Common myeloid progenitor, CD34-positive (primary cell): ENCODE measurements at regions not wholly inside any gene's neighbourhood (a gene's known extent, or its start where the extent isn't known, plus 50 kb on each side); places are given as distances from the start of the nearest gene placed in this dataset.
"Not testable (repeated sequence)": the region's sequence is repeated elsewhere in the genome, so short reads cannot be mapped to it uniquely, and the experiment has no call there.

Experiments used
- CTCF ChIA-PET: fragments of 350-600 bp; sonication (Branson Sonifier 250); formaldehyde crosslinking; loops from one replicate; lab custom pipeline; 2021; ENCODE audit warnings: antibody characterized with exemption; lab: Charles Lee
- POLR2A ChIA-PET: fragments of 350-600 bp; sonication (Branson Sonifier 250); formaldehyde crosslinking; loops from one replicate; lab custom pipeline; 2021; ENCODE audit warnings: antibody characterized with exemption; lab: Charles Lee
- DNase-seq, 3 donors: peaks; one replicate each; pipeline versions ENCODE4 v3.0.0 to v3.0.0-alpha.2; 2013
- H3K27ac ChIP-seq, 2 experiments: 1 replicate in 1 of 2; 2 replicates in 1 of 2; pipeline ENCODE4 v1.7.0; 2013; ENCODE audit warnings: inconsistent platforms in 2 of 2, low read length in 2 of 2, mild to moderate bottlenecking in 2 of 2, low read depth in 1 of 2, moderate library complexity in 1 of 2; ENCODE audit not compliant: severe bottlenecking in 2 of 2, insufficient read depth in 1 of 2, poor library complexity in 1 of 2
- H3K27me3 ChIP-seq, 5 experiments: replicated peaks in 2 of 5; 1 replicate in 3 of 5; 2 replicates in 2 of 5; pipeline versions ENCODE4 v1.6.1 to v1.7.0; 2013; ENCODE audit warnings: low read length in 4 of 5, mild to moderate bottlenecking in 2 of 5, moderate library complexity in 2 of 5, inconsistent platforms in 1 of 5; ENCODE audit not compliant: insufficient read depth in 5 of 5, control insufficient read depth in 4 of 5
- H3K36me3 ChIP-seq, 4 experiments: 1 replicate in 2 of 4; 2 replicates in 2 of 4; pipeline versions ENCODE4 v1.6.1 to v1.7.0; 2013; ENCODE audit warnings: low read length in 3 of 4, control low read depth in 1 of 4, mild to moderate bottlenecking in 1 of 4; ENCODE audit not compliant: control insufficient read depth in 4 of 4, insufficient read depth in 4 of 4
- H3K4me1 ChIP-seq, 4 experiments: 1 replicate in 3 of 4; 2 replicates in 1 of 4; pipeline versions ENCODE4 v1.6.1 to v1.7.1; 2013; ENCODE audit warnings: low read length in 3 of 4, mild to moderate bottlenecking in 3 of 4, control low read depth in 1 of 4, inconsistent platforms in 1 of 4, moderate library complexity in 1 of 4; ENCODE audit not compliant: control insufficient read depth in 4 of 4, insufficient read depth in 4 of 4; ENCODE audit errors: control extremely low read depth in 1 of 4
- H3K4me3 ChIP-seq, 7 experiments: 1 replicate in 4 of 7; 2 replicates in 3 of 7; pipeline versions ENCODE4 v1.5.1 to v1.7.0; 2013; ENCODE audit warnings: mild to moderate bottlenecking in 7 of 7, low read length in 6 of 7, moderate library complexity in 6 of 7, inconsistent platforms in 2 of 7, low read depth in 2 of 7, control low read depth in 1 of 7; ENCODE audit not compliant: insufficient read depth in 4 of 7, control insufficient read depth in 1 of 7; ENCODE audit errors: extremely low read depth in 1 of 7
- H3K9me3 ChIP-seq, 5 experiments: 1 replicate in 4 of 5; 2 replicates in 1 of 5; pipeline versions ENCODE4 v1.6.1 to v1.7.1; 2013; ENCODE audit warnings: low read length in 4 of 5, mild to moderate bottlenecking in 2 of 5, inconsistent platforms in 1 of 5, low read depth in 1 of 5, moderate library complexity in 1 of 5; ENCODE audit not compliant: control insufficient read depth in 4 of 5, insufficient read depth in 2 of 5; ENCODE audit errors: control extremely low read depth in 1 of 5
- WGBS: methylation state at CpG from one replicate; pipeline ENCODE4 v1.1.5; 2013; ENCODE audit not compliant: insufficient coverage; 5-methylcytosine and 5-hydroxymethylcytosine counted together

- POLR2A ChIA-PET, result no interaction called here
- WGBS, result 87% methylated on average over 2 of the region's 4 CpGs
- H3K27me3 ChIP-seq, result no peaks in the 10 kb centered on the region
- H3K4me1 ChIP-seq, result no peaks in the 10 kb centered on the region
- no peak overlapping the region for H3K27ac ChIP-seq
- H3K4me3 ChIP-seq, result no peak overlapping the region
- no peaks in the 10 kb centered on the region for H3K9me3 ChIP-seq
- H3K36me3 ChIP-seq, result no peaks in the 10 kb centered on the region
- CTCF ChIA-PET, result no interaction called here
- DNase-seq, result no peak
Observed at GRCh38 chr4:181846934-181847333, 396.3 kb upstream of the TENM3 start.

GRCh38 chr4:181848357-181848756, 394.8 kb upstream of the TENM3 start:
- H3K4me1 ChIP-seq, result no peaks in the 10 kb centered on the region
- H3K4me3 ChIP-seq, result no peak overlapping the region
- H3K36me3 ChIP-seq, result no peaks in the 10 kb centered on the region
- H3K27ac ChIP-seq, result no peak overlapping the region
- CTCF ChIA-PET, result no interaction called here
- no peaks in the 10 kb centered on the region for H3K9me3 ChIP-seq
- DNase-seq, result no peak
- POLR2A ChIA-PET, result no interaction called here
- WGBS, result 95% methylated on average over 3 of the region's 6 CpGs
- no peaks in the 10 kb centered on the region for H3K27me3 ChIP-seq

- ChIA-PET POLR2A (interaction anchor here (0.6 kb wide), 1 partner anchor 945 kb away, joined by 3 read pairs; no protein-coding TSS in a partner anchor), CTCF (no interaction called here)
- no peak overlapping the region for H3K27ac ChIP-seq
- no peak for DNase-seq
- WGBS, result no CpG with 5 or more reads among the region's 2 CpGs
- no peaks in the 10 kb centered on the region for H3K36me3 ChIP-seq
- no peak overlapping the region for H3K4me3 ChIP-seq
- no peaks in the 10 kb centered on the region for H3K4me1 ChIP-seq
- no peaks in the 10 kb centered on the region for H3K9me3 ChIP-seq
- H3K27me3 ChIP-seq, result no peaks in the 10 kb centered on the region
Observed at GRCh38 chr4:181849472-181849871, 393.7 kb upstream of the TENM3 start.

- Histone ChIP-seq H3K4me3 (no peak overlapping the region), H3K27ac (no peak overlapping the region), H3K4me1 (no peaks in the 10 kb centered on the region), H3K36me3 (no peaks in the 10 kb centered on the region), H3K27me3 (no peaks in the 10 kb centered on the region), H3K9me3 (no peaks in the 10 kb centered on the region)
- WGBS, result 84% methylated on average over 2 of the region's 6 CpGs
- ChIA-PET CTCF (no interaction called here), POLR2A (no interaction called here)
- no peak for DNase-seq
Observed at GRCh38 chr4:181853881-181854511, 389.2 kb upstream of the TENM3 start.

GRCh38 chr4:181855307-181855706, 387.9 kb upstream of the TENM3 start:
- Histone ChIP-seq H3K27ac (no peak overlapping the region), H3K4me3 (no peak overlapping the region), H3K9me3 (no peaks in the 10 kb centered on the region), H3K4me1 (no peaks in the 10 kb centered on the region), H3K27me3 (no peaks in the 10 kb centered on the region), H3K36me3 (no peaks in the 10 kb centered on the region)
- no CpG with 5 or more reads among the region's 1 CpG for WGBS
- DNase-seq, result no peak
- ChIA-PET POLR2A (no interaction called here), CTCF (no interaction called here)

- H3K9me3 ChIP-seq, H3K4me1 ChIP-seq, H3K36me3 ChIP-seq, DNase-seq, H3K27ac ChIP-seq, POLR2A ChIA-PET, H3K4me3 ChIP-seq, H3K27me3 ChIP-seq, CTCF ChIA-PET: not testable (repeated sequence)
- WGBS, result no CpG with 5 or more reads among the region's 1 CpG
Observed at GRCh38 chr4:181857471-181857870, 385.7 kb upstream of the TENM3 start.

- Histone ChIP-seq H3K4me3 (no peak overlapping the region), H3K36me3 (no peaks in the 10 kb centered on the region), H3K27me3 (no peaks in the 10 kb centered on the region), H3K27ac (no peak overlapping the region), H3K9me3 (no peaks in the 10 kb centered on the region), H3K4me1 (no peaks in the 10 kb centered on the region)
- ChIA-PET POLR2A (no interaction called here), CTCF (no interaction called here)
- no peak for DNase-seq
- 100% methylated on average over 1 of the region's 4 CpGs for WGBS
Observed at GRCh38 chr4:181858741-181859140, 384.5 kb upstream of the TENM3 start.
